IgD-negative memory B cell (primary cell): ENCODE measurements at regions not wholly inside any gene's neighbourhood (a gene's known extent, or its start where the extent isn't known, plus 50 kb on each side); places are given as distances from the start of the nearest gene placed in this dataset.
A peak's percentile ranks its signal among the peaks of the same experiment; 100 is the strongest.
"Not testable (repeated sequence)": the region's sequence is repeated elsewhere in the genome, so short reads cannot be mapped to it uniquely, and the experiment has no call there.

Source experiments
- H3K27ac Mint-ChIP-seq, 3 donors: one replicate each; pipeline ENCODE4 v1.8.0; 2020 to 2022; ENCODE audit warnings: mild to moderate bottlenecking in 3 of 3, mixed read lengths in 3 of 3, moderate library complexity in 1 of 3
- H3K27me3 Mint-ChIP-seq: one replicate; pipeline ENCODE4 v1.8.0; 2021; ENCODE audit warnings: mixed read lengths
- H3K36me3 Mint-ChIP-seq: one replicate; pipeline ENCODE4 v1.8.0; 2020; ENCODE audit warnings: mild to moderate bottlenecking, mixed read lengths
- H3K4me1 Mint-ChIP-seq, 3 donors: one replicate each; pipeline ENCODE4 v1.8.0; 2020 to 2022; ENCODE audit warnings: mixed read lengths in 3 of 3, mild to moderate bottlenecking in 1 of 3
- H3K4me3 Mint-ChIP-seq, 4 donors: one replicate each; pipeline ENCODE4 v1.8.0; 2020 to 2022; ENCODE audit warnings: mild to moderate bottlenecking in 4 of 4, mixed read lengths in 4 of 4, moderate library complexity in 3 of 4
- H3K9me3 Mint-ChIP-seq, 3 donors: one replicate each; pipeline ENCODE4 v1.8.0; 2020 to 2021; ENCODE audit warnings: mixed read lengths in 3 of 3, mild to moderate bottlenecking in 1 of 3

GRCh38 chrX:64853424-64853823, 122.8 kb downstream of the ZC4H2 start:
- Mint-ChIP-seq H3K9me3 (peaks cover 7 to 26% (median 26%) of the 10 kb centered on the region in 3 donors), H3K27me3 (no peaks in the 10 kb centered on the region), H3K27ac (no peak overlapping the region), H3K36me3 (peaks cover 18% of the 10 kb centered on the region), H3K4me1 (peaks cover 20 to 35% (median 33%) of the 10 kb centered on the region in 3 donors), H3K4me3 (peak overlapping the region in 1 of 4 donors; percentile 21)

DNA sequence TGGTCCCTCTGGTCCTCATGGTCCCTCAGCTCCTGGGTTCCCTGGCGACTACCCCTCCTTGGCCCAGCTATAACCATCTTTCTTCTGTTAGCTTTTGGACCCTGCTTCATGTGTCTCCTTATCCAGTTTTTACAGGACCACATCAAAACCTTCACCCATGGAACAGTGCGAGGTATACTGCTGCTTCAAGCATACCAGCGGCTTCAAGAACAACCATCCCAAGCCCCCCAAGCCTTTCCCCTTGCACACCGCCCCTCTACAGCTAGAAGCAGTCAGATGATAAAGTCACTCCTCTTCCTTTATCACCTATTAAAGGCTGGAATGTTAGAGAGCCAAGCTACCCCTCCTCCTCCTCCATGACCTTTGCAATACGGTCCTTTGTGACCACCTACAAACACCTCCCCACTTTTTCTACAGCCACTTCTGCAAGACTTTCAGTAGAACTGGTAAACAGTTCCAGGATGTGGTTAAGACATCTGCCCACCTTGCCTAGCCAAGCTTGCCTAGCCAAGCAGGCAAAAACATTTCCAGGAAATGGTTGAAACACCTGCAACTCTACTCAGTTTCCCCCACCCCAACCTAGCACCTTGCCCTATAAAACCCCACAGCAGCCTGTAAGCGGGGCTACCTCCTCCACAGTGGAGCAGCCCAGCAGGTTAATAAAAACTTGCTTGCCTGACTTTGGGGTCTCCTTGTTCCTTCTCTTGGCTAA, 125.7 kb downstream of the ZC4H2 start:
- H3K9me3 Mint-ChIP-seq, result peaks cover 2 to 26% (median 18%) of the 10 kb centered on the region in 3 donors
- H3K27me3 Mint-ChIP-seq, result no peaks in the 10 kb centered on the region
- peak overlapping the region; percentile 71 to 86 (median 83) for H3K27ac Mint-ChIP-seq
- peak overlapping the region; percentile 11 to 35 (median 22) for H3K4me3 Mint-ChIP-seq
- peaks cover 13% of the 10 kb centered on the region for H3K36me3 Mint-ChIP-seq
- H3K4me1 Mint-ChIP-seq, result peaks cover 8 to 25% (median 23%) of the 10 kb centered on the region in 3 donors

DNA sequence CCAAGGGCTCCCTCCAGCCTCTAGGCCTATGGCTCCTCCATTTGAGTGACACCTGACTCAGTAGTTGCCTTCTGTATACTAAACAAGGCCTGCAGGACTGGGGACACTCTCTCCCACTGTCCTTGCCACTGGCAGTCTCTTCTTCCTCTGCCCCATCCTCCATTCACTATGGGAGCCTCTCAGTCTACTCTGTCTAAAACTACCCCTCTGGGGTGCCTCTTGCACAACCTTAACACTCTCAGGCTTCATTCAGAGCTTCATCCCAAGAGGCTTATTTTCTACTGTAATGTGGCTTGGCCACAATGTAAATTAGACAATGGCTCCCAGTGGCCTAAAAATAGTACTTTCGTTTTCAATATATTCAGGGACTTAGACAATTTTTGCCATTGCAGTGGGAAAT, 133.0 kb downstream of the ZC4H2 start:
- H3K9me3 Mint-ChIP-seq, result peaks cover 8 to 39% (median 33%) of the 10 kb centered on the region in 3 donors
- peaks cover 7% of the 10 kb centered on the region for H3K36me3 Mint-ChIP-seq
- peaks cover 4% of the 10 kb centered on the region for H3K27me3 Mint-ChIP-seq
- peak overlapping the region; percentile 73 to 93 (median 92) for H3K27ac Mint-ChIP-seq
- H3K4me1 Mint-ChIP-seq, result peaks cover 20 to 33% (median 27%) of the 10 kb centered on the region in 3 donors
- H3K4me3 Mint-ChIP-seq, result peak overlapping the region in 2 of 4 donors; percentile 31 to 82

- peaks cover 20 to 33% (median 27%) of the 10 kb centered on the region in 3 donors for H3K4me1 Mint-ChIP-seq
- peaks cover 7% of the 10 kb centered on the region for H3K36me3 Mint-ChIP-seq
- H3K9me3 Mint-ChIP-seq, result peaks cover 8 to 40% (median 35%) of the 10 kb centered on the region in 3 donors
- peaks cover 4% of the 10 kb centered on the region for H3K27me3 Mint-ChIP-seq
- H3K4me3 Mint-ChIP-seq, result peak overlapping the region; percentile 26 to 93 (median 55)
- peak overlapping the region; percentile 73 to 93 (median 82) for H3K27ac Mint-ChIP-seq
Measured at GRCh38 chrX:64842492-64842891, 133.8 kb downstream of the ZC4H2 start.

DNA sequence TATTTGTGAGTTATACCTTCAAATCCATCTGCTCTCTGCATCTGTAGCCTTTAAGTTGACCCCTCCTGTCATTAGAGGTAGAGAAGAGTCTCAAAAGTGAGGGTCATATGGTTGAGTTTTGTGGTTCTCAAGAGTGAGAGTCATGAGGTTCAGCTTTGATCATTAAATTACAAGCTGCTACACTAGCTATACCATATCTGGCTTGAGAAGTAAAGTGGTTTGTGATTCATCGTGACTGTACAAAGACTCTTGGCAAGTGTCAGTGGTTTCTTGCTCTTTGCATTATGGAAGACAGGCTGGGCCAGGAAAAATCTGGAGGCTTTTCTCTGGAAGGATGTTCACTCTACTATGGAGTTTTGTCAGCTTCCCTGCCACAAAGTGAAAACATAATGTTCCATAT, 170.6 kb downstream of the ZC4H2 start:
- Mint-ChIP-seq H3K4me1 (peaks cover 0 to 1% (median 0%) of the 10 kb centered on the region in 3 donors), H3K27ac (no peak overlapping the region), H3K36me3 (no peaks in the 10 kb centered on the region), H3K27me3 (no peaks in the 10 kb centered on the region), H3K9me3 (peaks cover 3 to 16% (median 7%) of the 10 kb centered on the region in 3 donors), H3K4me3 (no peak overlapping the region)

DNA sequence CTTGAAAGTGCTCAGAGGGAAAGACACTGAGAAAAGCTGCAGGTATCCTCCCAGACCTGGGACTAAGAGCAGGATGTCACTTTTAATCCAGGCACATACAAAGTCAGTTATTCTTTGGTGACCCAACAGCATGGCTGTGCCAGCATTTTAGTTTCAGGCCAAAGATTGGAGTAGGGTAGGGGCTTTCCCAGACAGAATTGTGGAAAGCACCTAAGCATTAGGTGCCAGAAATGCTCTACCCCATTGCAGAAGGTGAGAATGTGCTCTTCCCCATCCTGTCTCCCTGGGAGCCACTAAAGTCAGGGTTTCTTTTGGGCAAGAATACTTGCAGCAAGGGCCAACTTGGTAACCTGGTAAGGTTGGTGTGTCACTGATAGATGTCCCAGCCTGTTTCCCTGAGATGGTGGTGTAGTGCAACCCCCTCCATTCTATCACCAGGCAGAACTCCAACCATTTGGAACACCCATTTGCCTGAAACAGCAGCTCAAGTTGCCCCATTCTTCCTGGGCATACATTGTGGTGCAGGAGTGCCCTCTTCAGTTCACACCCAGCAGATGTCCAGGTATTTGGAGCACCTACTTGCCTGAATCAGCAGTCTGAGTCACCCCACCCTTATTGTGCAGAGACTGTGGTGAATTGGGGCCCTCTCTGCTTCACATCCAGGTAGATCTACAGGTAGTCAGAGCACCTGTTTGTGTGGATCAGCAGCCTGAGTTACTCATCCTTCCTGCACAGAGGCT, 183.5 kb downstream of the ZC4H2 start:
- Mint-ChIP-seq H3K27me3 (no peaks in the 10 kb centered on the region), H3K4me1 (no peaks in the 10 kb centered on the region), H3K9me3 (peaks cover 3 to 23% (median 18%) of the 10 kb centered on the region in 3 donors), H3K4me3 (no peak overlapping the region), H3K36me3 (peaks cover 2% of the 10 kb centered on the region), H3K27ac (no peak overlapping the region)

- H3K27ac Mint-ChIP-seq, result no peak overlapping the region
- H3K9me3 Mint-ChIP-seq, result peaks cover 6 to 19% (median 10%) of the 10 kb centered on the region in 3 donors
- no peak overlapping the region for H3K4me3 Mint-ChIP-seq
- H3K36me3 Mint-ChIP-seq, result peaks cover 1% of the 10 kb centered on the region
- H3K27me3 Mint-ChIP-seq, result no peaks in the 10 kb centered on the region
- H3K4me1 Mint-ChIP-seq, result peaks cover 3 to 6% (median 4%) of the 10 kb centered on the region in 3 donors
Measured at GRCh38 chrX:64782923-64783322, 193.3 kb downstream of the ZC4H2 start.

DNA sequence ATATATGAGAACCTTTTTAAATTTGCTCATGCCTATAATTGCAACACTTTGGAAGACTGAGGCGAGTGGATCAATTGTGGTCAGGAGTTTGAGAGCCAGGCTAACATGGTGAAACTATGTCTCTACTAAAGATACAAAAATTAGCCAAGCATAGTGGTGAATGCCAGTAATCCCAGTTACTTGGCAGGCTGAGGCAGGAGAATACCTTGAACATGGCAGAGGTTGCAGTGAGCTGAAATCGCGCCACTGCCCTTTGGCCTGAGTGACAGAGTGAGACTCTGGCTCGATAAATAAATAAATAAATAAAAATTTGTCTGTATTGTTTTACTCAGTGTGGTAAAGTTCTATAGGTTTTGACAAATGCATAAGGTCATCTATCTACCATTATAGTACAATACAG, 218.2 kb downstream of the ZC4H2 start:
- H3K27me3 Mint-ChIP-seq, result no peaks in the 10 kb centered on the region
- H3K36me3 Mint-ChIP-seq, result peaks cover 2% of the 10 kb centered on the region
- no peak overlapping the region for H3K27ac Mint-ChIP-seq
- peaks cover 0 to 17% (median 0%) of the 10 kb centered on the region in 3 donors for H3K4me1 Mint-ChIP-seq
- H3K4me3 Mint-ChIP-seq, result peak overlapping the region in 1 of 4 donors; percentile 24
- H3K9me3 Mint-ChIP-seq, result peaks cover 6 to 19% (median 10%) of the 10 kb centered on the region in 3 donors

- Mint-ChIP-seq H3K27me3 (no peaks in the 10 kb centered on the region), H3K9me3 (peaks cover 0 to 8% (median 3%) of the 10 kb centered on the region in 3 donors), H3K4me1 (no peaks in the 10 kb centered on the region), H3K27ac (no peak overlapping the region), H3K4me3 (no peak overlapping the region), H3K36me3 (no peaks in the 10 kb centered on the region)
Measured at GRCh38 chrX:64739792-64740378, 236.4 kb downstream of the ZC4H2 start.

- peaks cover 0 to 11% (median 9%) of the 10 kb centered on the region in 3 donors for H3K9me3 Mint-ChIP-seq
Measured at GRCh38 chrX:64698317-64698716, 277.9 kb downstream of the ZC4H2 start.

GRCh38 chrX:64695372-64695771, 280.9 kb downstream of the ZC4H2 start:
- H3K27ac Mint-ChIP-seq, H3K27me3 Mint-ChIP-seq, H3K36me3 Mint-ChIP-seq, H3K4me1 Mint-ChIP-seq, H3K4me3 Mint-ChIP-seq, H3K9me3 Mint-ChIP-seq: not testable (repeated sequence)

More at GRCh38 chrX:64698317-64698716, 277.9 kb downstream of the ZC4H2 start:
- Mint-ChIP-seq H3K27me3 (no peaks in the 10 kb centered on the region), H3K27ac (no peak overlapping the region), H3K4me3 (no peak overlapping the region), H3K36me3 (peaks cover 1% of the 10 kb centered on the region), H3K4me1 (no peaks in the 10 kb centered on the region)

DNA sequence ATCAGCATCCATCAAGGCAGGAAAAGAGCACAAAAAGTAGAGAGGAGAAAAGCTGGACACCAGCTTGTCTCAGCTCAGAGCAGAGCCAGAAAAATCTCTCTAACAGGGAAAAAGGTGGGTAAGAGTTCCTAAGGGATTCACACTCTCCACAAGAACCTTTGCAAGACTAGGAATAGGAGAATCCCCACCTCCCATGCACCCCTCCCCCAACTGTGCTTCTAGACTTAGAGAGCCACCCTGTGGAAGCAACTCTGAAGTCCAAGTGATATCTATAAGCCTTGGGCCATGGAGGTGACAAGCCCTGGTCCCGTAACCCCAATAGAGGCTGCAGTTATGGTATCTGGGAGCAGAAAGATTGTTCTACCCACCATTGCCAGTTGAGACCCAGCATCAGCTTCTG, 267.6 kb upstream of the MTMR8 start:
- H3K9me3 Mint-ChIP-seq, result peaks cover 8 to 18% (median 13%) of the 10 kb centered on the region in 3 donors
- peaks cover 2% of the 10 kb centered on the region for H3K27me3 Mint-ChIP-seq
- no peak overlapping the region for H3K27ac Mint-ChIP-seq
- H3K36me3 Mint-ChIP-seq, result no peaks in the 10 kb centered on the region
- H3K4me3 Mint-ChIP-seq, result no peak overlapping the region
- H3K4me1 Mint-ChIP-seq, result no peaks in the 10 kb centered on the region

DNA sequence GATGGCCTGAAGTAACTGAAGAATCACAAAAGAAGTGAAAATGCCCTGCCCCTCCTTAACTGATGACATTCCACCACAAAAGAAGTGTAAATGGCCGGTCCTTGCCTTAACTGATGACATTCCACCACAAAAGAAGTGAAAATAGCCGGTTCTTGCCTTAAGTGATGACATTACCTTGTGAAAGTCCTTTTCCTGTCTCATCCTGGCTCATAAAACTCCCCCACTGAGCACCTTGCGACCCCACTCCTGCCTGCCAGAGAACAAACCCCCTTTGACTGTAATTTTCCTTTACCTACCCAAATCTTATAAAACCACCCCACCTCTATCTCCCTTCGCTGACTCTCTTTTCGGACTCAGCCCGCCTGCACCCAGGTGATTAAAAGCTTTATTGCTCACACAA, 262.0 kb upstream of the MTMR8 start:
- H3K27ac Mint-ChIP-seq, H3K4me3 Mint-ChIP-seq, H3K36me3 Mint-ChIP-seq, H3K27me3 Mint-ChIP-seq, H3K4me1 Mint-ChIP-seq: not testable (repeated sequence)
- peaks cover 4 to 15% (median 13%) of the 10 kb centered on the region in 3 donors for H3K9me3 Mint-ChIP-seq

- peaks cover 1% of the 10 kb centered on the region for H3K36me3 Mint-ChIP-seq
- no peak overlapping the region for H3K27ac Mint-ChIP-seq
- H3K27me3 Mint-ChIP-seq, result peaks cover 5% of the 10 kb centered on the region
- H3K4me3 Mint-ChIP-seq, result no peak overlapping the region
- H3K9me3 Mint-ChIP-seq, result peaks cover 0 to 13% (median 0%) of the 10 kb centered on the region in 3 donors
- no peaks in the 10 kb centered on the region for H3K4me1 Mint-ChIP-seq
Measured at GRCh38 chrX:64642482-64642881, 247.2 kb upstream of the MTMR8 start.
